ENCODE measurements at regions not wholly inside any gene's neighbourhood (a gene's known extent, or its start where the extent isn't known, plus 50 kb on each side); places are given as distances from the start of the nearest gene placed in this dataset.

DNA sequence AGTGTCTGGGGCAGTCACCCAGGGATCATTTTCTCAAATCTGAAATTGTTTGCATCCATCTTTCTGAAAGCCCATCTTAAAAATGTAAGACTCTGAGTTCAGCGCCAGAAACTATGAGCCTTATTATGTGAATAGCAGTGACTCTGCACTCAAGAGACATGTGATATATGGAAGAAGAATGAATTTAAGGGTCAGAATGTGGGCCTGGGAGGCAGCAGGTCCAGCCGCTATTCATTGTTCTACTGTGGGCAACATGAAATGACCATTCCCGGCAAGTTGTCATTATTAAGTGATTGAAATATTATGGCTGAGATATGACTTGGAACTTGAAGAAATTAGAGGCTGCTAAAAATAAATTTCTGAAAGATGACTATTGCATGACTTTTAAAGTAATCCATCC is 228.6 kb upstream of the ARRDC4 start:
- no peak for DNase-seq (ENCODE audit: low read depth in 2 of 2, low spot score in 1 of 2)

DNA sequence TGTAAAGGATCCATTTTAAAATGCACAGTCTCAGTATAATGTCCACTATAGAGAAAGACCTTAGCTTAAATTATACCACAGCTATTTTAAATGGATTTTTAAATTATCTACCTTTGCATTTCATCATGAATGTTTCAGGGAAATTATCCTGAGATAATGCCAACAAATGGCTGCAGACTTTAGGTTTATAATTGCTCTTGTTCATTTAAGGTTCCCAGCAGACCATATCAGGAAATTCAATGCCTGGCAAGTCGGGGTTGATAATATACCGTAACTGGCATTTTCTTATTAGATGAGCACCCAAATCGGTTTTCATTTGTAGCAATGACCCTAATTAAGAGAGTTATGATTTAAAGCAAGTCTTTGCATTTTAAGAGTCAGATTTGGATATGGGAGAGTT is 227.1 kb upstream of the ARRDC4 start:
- DNase-seq (ENCODE audit: low read depth in 2 of 2, low spot score in 1 of 2) = no peak

DNA sequence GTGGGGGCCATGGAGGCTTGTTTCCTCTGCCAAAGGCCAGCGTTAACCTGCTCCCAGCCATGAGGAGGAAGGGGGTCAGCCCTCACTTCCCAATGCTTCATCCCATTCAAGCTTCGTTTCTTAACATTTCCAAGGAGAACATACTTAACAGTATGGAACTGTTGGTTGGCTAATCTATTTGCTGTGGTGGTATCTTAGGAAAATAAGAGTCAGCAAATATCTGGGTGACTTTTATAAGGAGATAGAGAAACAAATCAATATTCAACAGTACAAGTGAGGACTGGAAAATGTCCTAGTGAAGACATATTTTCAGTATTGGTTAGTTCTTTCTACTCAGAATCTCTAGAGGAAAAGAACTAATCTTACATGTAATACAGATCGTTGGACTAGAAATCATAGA is 223.8 kb upstream of the ARRDC4 start:
- no peak for DNase-seq (ENCODE audit: low read depth in 2 of 2, low spot score in 1 of 2)

DNA sequence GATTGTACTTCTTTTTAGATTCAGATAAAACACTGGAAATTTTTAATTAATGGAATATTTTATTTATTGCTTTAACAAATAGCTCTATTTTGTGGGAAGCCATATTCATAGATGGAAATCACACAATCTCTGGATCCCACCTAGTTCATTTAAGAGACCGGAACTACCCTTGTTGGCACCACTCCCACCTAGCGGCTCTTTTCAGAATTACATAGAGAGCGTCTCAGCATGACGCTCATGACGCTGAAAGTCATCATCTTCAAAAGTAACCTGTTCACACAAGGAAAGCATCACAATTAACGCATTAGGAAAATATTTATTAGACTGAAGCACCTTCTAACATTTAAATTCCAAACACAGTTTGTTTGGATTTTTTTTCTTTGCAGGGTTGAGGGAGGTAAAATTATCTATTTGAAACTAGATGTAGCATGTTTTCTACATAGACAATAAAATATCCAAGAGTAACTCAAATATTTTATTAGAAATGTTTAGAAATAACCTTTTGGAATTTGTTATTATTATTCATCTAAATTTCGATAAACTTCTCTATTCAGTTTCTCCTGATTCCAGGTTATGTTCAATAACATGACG is 214.9 kb upstream of the ARRDC4 start:
- no peak for DNase-seq (ENCODE audit: low read depth in 2 of 2, low spot score in 1 of 2)

DNA sequence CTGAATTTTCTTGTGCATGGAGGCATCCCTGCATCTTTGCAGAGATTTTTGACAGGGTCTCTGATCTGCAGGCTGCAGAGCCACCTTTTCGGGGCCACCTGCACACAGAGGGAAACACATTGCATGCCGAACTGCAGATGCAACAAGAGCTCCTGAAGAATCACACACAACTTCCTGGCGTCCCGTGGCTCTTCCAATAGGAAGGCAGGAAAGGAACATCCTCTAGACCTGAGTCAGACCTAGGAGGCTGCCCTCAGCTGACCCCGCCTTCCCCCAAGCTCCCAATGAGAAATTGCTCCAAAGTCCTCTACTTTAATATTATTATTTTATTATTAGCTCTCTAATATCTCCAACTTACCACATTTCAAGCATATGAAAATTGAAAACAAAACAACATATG is 213.2 kb upstream of the ARRDC4 start:
- no peak for DNase-seq (ENCODE audit: low read depth in 2 of 2, low spot score in 1 of 2)

DNA sequence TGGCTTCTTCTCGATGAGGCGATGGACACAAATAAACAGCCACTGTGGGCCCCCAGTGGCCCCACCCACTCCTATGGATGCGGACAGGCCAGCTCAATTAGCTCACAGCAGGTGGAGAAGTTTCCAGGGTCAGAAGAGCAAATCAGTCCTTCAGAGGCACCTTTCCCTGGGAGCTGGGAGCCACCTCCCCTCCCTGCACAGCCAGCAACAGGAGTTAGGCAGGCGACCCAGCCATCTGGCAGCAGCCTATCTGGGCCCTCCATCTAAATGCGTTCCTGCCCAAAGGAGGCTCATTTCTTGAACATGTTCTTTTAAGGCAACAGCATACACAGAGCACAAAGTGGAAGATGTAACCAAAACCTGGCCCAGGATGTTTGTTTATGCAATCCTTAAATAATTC is 211.9 kb upstream of the ARRDC4 start:
- no peak for DNase-seq (ENCODE audit: low read depth in 2 of 2, low spot score in 1 of 2)

DNA sequence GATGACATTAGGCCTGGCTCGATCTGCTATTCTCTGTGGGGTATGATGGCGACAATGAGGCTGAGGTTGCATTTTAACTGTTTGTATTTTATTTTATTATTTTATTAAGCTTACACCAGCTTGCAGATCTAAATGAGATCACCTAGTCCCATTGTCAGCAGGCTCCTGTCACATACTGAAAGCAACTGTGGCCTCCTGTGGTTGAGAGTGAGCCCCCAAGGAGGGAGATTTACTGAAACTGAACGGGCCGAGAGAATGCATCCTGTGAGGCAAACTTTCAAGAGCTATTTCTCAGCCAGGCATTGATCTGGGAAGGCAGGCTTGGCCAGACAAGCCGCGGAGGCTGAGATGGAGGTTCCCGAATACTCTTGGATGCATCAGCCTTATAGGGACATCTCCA is 210.4 kb upstream of the ARRDC4 start:
- DNase-seq (ENCODE audit: low read depth in 2 of 2, low spot score in 1 of 2) = no peak

DNA sequence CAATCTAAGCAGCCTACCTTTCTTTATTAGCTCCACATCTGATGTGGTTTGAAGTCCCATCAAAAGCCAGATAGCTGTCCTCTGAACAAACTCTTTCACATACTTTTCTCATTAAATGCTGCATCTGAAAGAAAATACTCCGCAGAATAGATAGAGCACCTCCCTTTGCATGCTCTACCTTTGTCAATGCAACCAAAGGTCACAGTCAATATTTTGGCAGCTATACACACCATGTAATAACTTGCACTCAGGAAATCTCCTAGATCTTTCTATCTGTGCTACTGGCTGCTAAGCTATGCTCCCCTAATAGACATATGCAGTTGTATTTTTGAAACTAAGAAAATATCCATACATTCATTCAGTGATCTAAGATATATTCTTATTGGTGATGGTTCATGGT is 204.8 kb upstream of the ARRDC4 start:
- DNase-seq (ENCODE audit: low read depth in 2 of 2, low spot score in 1 of 2) = no peak

DNA sequence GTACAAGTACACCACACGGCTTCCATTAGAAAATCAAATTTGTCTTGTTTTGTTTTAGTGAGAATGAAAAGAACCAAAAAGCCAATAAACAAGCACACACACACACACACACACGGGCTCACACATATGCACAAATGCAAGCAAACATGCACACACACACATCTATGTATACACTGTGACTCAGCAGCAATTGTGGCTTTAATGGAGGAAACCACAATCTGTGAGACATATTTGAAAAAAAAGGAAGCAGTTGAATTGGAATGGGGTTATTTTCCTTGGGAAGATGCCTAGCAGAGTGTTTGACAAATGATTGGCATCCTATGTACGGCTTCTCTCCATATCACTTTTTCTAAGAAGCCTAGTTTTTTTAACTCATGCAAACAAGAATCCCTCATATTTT is 201.1 kb upstream of the ARRDC4 start:
- DNase-seq (ENCODE audit: low read depth in 2 of 2, low spot score in 1 of 2) = no peak

DNA sequence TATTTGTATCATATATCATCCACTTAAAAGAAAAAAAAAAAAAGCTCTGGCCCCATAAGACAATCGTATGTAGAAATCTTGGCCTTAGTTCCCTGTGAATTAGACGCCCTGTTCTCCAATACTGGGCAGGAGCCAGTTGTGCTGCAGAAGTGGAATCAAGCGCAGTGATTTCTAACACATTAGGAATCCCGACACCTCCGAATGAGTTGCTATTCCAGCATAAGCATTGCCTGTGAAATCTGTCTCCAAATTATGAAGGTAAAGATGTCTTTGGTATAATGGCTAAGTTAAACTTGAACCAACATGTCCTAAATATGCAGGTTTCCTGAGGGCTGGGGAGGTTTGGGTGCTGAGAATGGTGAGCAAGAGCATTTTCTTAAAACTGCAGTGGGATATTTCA is 199.4 kb upstream of the ARRDC4 start:
- no peak for DNase-seq (ENCODE audit: low read depth in 2 of 2, low spot score in 1 of 2)

DNA sequence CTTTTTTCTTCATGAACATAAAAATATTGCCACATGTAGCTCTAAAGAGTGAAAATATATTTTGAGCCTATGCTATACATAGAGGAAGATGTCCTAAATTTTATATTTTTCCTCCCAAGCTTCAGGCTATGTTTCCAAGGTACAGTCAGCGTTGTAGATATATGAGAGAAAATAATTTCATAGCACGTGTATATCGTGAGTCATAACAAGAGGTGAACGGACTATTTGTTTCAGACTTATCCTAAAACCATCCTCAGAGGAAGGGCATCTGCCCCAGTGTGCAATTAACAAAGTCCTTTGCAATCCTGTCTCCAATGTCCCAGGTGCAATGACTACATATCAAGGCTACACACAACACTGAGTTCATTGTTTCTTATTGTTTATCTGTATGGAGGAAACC is 177.3 kb upstream of the ARRDC4 start:
- no peak for DNase-seq (ENCODE audit: low read depth in 2 of 2, low spot score in 1 of 2)

DNA sequence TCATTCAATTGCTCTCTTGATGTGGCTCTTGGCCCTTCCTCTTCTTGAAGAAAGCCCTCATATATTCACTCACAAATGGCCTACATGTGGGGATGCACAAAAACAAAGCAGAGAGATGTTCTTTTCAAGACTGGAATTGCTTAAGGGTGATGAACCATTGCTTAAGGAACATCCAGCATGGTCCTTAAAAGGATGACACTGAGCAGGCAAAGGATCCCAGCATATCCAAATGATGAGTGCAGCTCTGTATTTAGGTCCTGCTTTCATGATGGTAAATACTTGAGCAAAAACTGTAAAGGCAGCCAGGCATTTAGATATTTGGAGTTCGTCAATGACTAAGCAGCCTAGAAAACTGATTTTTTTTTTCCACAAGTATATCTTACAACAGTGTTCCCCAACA is 173.8 kb upstream of the ARRDC4 start:
- no peak for DNase-seq (ENCODE audit: low read depth in 2 of 2, low spot score in 1 of 2)

DNA sequence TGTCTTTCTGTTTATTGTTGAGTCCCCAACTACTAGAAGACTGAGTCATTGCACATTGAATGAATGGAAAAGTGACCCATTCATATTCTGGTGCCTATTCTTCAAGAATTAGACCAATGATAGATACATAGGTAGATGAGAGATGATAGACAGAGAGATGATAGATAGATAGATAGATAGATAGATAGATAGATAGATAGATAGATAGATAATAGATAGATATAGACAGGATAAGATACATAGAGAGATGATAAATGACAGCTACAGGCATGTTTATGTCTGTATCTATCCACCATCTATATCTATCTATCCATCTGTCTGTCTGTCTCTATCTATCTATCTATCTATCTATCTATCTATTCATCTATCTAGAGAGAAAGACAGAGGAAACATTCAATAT is 170.3 kb upstream of the ARRDC4 start:
- DNase-seq (ENCODE audit: low read depth in 2 of 2, low spot score in 1 of 2) = no peak

DNA sequence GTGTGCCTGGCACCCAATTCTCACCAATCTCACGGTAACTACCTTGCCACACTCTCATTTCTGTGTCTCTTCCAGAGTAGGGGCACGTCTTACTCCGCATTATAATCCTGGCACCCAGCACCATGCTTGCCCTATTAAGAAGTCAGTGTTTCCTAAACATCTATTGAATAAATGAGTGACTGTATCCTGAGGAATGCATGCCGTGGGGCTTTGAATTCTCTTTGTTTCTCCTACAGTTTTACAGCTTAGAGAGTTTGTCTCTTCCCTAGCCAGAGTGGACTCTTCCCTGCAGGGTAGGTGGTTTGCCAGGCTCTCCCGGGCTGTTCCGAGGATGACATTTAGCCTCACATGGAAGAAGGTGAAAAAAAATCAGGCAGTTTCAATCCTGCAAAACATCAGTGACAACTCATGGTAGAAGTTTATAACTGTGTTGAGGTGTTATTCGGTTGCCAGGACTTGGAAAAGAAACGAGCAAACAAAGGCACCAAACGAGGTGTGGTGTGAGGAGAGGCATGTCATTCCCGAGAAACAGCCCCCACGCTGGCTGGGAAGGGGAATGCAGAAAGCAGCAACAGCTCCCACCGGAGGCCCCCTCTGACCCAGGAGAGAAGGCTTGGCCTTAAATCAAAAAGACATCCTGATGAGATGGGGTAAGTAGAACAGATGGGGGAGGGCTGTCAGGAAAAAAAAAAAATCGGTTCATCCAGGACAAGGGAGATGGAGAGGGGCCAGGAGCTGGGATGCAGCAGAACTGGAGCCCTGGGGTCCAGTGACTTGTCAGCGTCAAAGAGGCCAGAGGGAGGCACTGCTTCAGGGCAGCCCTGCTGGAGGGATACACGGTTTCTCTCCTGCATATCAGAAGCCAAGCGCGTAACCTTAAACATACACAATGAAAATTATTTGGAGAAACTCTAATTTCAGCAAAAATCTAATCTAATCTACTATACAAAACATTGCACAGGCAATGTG is 168.4 kb upstream of the ARRDC4 start:
- no peak for DNase-seq (ENCODE audit: low read depth in 2 of 2, low spot score in 1 of 2)

DNA sequence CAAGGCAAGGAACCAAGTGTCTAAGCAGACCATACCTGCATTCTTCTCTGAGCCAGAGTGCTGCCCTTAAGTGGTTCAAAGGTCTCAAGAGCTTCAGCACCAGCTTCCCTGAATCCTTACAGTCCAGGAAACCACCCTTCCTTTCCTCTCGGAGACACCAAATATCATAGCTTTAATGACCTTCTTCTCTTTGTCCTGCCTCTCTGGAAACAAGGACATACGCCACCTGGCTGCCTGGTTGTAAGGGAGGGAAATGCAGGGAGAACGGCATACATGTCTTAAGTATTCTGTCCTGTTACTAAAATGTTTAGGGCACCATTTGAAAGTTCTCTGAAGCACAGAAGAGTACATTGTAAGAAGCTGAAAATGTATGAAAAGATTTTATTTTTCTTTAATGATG is 155.6 kb upstream of the ARRDC4 start:
- no peak for DNase-seq (ENCODE audit: low read depth in 2 of 2, low spot score in 1 of 2)

DNA sequence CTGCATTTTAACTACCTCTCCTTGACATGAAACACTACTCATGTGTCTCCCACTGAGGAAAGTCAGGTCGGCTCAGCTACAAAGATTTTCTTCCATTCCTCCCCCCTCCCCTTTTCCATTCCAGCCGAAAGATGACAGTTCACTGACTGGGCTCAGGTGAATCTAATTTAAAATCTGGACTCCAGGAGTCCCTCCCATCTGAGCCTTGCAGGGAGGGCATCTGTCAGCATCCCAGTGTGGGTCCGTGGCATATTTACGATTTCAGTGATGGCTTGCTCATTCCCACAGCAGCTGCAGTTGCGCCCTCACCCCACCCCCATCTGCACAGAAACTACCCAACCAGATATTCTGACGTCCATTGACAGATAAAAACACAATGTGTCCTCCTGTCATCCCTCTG is 153.7 kb upstream of the ARRDC4 start:
- no peak for DNase-seq (ENCODE audit: low read depth in 2 of 2, low spot score in 1 of 2)

DNA sequence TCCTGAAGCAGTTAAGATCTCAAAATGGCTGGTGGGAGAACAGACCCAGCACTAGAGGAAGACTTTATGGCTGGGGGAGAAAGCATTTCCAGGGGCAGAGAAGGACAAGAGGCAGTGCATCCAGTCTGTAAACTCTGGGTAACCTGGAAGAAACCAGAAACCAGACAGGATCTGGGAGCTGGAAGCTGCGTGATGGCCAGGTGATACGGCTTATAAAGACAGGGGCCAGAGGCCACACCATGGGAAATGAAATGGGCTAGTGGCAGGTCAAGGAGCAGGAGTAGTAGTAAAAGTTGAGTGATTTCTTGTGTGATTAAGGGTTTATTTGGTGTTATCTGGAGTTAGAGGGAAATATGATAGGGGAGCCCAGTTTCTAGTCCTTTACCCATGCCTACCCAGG is 144.7 kb upstream of the ARRDC4 start:
- no peak for DNase-seq (ENCODE audit: low read depth in 2 of 2, low spot score in 1 of 2)

DNA sequence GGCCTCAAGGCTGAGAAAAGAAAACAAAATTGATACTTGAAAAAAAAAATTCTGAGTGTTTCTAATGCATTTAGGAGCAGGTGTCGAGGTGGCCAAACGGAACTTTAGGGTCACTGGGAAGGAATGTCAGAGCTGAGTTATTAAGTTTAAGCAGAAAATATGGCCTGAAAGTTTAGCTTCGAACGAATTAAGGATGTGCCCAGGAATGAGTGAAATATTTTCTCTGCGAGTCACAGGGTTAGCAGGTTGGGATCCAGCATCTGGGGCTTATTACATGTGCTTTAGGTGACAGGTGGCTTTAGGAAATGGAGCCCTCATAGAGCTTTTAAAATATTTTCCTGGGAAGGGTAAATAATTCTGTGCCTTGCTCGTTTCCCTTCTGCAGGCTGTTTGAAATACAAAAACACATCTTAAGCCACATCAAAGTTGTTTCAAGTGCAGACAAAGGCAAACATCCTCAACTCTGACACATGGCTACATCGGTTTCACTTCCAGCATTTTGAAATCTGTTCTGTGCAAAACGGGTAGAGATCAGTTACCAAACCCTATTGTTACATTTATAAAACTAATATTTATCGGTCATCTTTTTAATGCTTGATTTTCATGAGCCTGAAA is 143.1 kb upstream of the ARRDC4 start:
- DNase-seq (ENCODE audit: low read depth in 2 of 2, low spot score in 1 of 2) = no peak

DNA sequence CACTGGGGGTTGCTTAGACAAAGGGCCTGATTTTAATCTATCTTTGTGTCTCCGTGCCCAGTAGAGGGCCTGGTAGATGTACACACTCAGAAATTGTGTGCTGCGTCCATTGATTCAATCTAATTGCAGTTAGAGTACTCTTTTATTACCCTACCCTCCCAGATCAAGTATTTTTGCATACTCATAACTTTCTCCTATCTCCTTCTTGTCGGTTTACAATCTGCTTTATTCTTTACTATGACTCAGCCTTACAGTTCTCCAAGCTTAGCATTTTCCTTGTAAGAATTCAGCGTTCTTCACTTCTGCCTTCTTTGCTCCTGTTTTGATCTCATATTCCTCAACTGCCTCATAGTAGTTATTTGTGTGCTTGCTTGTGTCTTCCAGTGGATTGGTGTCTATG is 124.5 kb upstream of the ARRDC4 start:
- DNase-seq (ENCODE audit: low read depth in 2 of 2, low spot score in 1 of 2) = no peak

DNA sequence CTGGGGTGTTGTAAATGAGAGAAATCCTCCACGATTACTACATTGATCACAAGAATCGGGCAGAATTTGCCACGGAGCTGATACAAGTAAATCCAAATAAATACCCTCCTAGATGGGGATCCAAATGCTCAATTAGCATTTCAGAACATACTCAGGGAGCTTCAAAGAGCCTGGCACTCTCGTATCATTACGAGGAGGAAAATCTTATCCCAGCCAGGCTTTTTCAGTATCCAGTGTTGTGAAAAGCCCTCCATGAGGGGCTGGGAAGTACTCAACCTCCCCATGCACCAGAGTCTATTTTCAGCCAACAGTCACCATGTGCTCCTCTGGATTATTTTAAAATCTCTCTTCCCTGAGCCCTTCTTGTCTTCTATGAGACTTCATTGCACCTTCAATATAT is 122.6 kb upstream of the ARRDC4 start:
- DNase-seq (ENCODE audit: low read depth in 2 of 2, low spot score in 1 of 2) = no peak

DNA sequence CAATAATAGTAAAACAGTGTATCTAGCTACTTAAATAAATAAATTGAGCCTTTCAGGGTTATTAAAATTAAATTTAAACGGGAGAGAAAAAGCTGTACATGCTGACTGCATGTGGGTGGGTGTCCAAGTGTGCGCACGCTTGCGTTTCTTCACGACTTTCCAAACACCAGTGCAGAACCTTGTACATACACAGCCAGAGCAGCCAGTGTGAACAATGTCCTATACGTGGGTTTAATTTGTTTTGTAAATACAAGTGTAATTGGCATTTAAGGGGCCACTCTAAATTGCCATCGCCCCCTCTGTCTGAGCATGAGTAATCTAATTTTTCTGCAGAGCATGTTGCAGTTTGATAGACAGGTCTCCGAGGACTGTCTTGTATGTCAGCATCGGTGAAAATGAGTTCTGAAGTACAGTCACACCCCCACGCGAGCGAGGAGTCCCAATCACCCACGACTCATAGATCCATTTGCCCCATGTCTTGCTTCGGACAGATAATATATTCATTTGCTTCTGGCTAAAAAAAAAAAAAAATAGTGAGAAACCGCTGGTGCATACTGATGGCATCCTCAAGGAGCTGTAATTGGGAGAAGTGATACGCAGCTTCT is 121.8 kb upstream of the ARRDC4 start:
- DNase-seq (ENCODE audit: low read depth in 2 of 2, low spot score in 1 of 2) = no peak

DNA sequence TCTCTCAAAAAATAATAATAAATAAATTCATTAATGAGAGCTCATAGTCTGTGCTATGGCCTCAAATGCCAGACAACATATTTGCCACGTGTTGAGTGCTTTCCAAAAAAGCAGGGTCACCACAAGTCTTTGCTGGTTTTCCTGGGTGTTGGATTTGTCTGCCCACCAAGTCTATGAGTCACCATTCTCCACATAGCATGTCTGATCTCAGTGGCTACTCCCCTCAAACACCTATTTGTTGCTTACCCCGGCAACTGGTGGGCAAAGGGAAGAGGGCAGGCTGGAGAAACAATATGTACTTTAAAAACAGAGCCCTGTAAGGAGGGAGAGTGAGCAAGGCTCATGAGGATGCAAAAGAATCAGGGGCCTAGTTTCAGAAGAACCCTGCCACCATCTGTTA is 120.0 kb upstream of the ARRDC4 start:
- DNase-seq (ENCODE audit: low read depth in 2 of 2, low spot score in 1 of 2) = no peak
